22Rv1 (cell line): ENCODE measurements at regions not wholly inside any gene's neighbourhood (a gene's known extent, or its start where the extent isn't known, plus 50 kb on each side); places are given as distances from the start of the nearest gene placed in this dataset.

Experiments used
- ZFX ChIP-seq: fragments of 450-650 bp; IDR thresholded peaks from 2 replicates; pipeline ENCODE4 v1.6.1; 2017; ENCODE audit warnings: antibody characterized with exemption, borderline replicate concordance
- TF ChIP-seq, protein P1 (sequence below): fragments of 450-650 bp; IDR thresholded peaks from 2 replicates; pipeline ENCODE4 v1.5.1; 2017; ENCODE audit warnings: mild to moderate bottlenecking

DNA sequence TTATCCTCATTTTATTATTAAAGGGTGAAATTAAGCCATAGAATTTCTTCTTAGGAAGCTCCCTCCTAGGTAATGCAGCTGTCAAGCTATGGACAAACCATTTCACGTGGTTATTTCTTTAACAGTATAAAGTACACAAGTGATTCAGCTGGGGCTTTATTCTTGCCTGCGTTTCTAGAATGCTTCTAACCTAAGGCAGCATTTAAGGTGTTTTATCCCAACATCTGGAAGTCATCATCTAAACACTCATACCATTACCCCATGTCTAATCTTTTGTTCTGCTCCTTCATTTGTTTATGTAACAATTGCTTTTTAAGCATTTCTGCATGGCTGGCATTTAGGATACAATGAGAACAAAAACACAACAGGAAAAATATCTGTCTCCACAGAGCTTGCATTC is 829.2 kb upstream of the ADAMTS5 start:
- TF ChIP-seq, protein P1, sequence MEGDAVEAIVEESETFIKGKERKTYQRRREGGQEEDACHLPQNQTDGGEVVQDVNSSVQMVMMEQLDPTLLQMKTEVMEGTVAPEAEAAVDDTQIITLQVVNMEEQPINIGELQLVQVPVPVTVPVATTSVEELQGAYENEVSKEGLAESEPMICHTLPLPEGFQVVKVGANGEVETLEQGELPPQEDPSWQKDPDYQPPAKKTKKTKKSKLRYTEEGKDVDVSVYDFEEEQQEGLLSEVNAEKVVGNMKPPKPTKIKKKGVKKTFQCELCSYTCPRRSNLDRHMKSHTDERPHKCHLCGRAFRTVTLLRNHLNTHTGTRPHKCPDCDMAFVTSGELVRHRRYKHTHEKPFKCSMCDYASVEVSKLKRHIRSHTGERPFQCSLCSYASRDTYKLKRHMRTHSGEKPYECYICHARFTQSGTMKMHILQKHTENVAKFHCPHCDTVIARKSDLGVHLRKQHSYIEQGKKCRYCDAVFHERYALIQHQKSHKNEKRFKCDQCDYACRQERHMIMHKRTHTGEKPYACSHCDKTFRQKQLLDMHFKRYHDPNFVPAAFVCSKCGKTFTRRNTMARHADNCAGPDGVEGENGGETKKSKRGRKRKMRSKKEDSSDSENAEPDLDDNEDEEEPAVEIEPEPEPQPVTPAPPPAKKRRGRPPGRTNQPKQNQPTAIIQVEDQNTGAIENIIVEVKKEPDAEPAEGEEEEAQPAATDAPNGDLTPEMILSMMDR: no peak
- no peak for TF ChIP-seq ZFX
